ENCODE measurements at regions not wholly inside any gene's neighbourhood (a gene's known extent, or its start where the extent isn't known, plus 50 kb on each side); places are given as distances from the start of the nearest gene placed in this dataset.
"Not testable (repeated sequence)": the region's sequence is repeated elsewhere in the genome, so short reads cannot be mapped to it uniquely, and the experiment has no call there.

GRCh38 chr3:164352991-164353390 lies 725.3 kb downstream of the SI start:
- Mint-ChIP-seq H3K4me1 (no peaks in the 10 kb centered on the region), H3K27me3 (ENCODE audit: low read depth in 3 of 3) (no peaks in the 10 kb centered on the region), H3K27ac (no peak overlapping the region), H3K36me3 (no peaks in the 10 kb centered on the region), H3K9me3 (peaks cover 0 to 2% (median 0%) of the 10 kb centered on the region in 7 donors), H3K4me3 (no peak overlapping the region)
- Histone ChIP-seq H3K4me2 (replicated peaks; ENCODE audit: extremely low read depth, low read length, poor library complexity, severe bottlenecking) (no peak overlapping the region), H3K4me3 (replicated peaks in 1 of 3; ENCODE audit: low read depth in 2 of 3, low read length in 3 of 3) (no peak overlapping the region), H3K36me3 (replicated peaks in 1 of 2; ENCODE audit: control insufficient read depth in 1 of 2, insufficient read depth in 2 of 2, low read length in 2 of 2) (no peaks in the 10 kb centered on the region), H3K9ac (ENCODE audit: insufficient read depth, low read length, poor library complexity, severe bottlenecking) (no peak overlapping the region), H3K27me3 (ENCODE audit: control insufficient read depth in 2 of 2, insufficient read depth in 2 of 2, low read length in 2 of 2) (no peaks in the 10 kb centered on the region), H4K20me1 (ENCODE audit: insufficient read depth, low read length) (no peaks in the 10 kb centered on the region), H3K27ac (ENCODE audit: low read depth in 1 of 2, low read length in 2 of 2) (no peak overlapping the region), H3K4me1 (ENCODE audit: control insufficient read depth in 1 of 2, insufficient read depth in 2 of 2, low read length in 2 of 2) (no peaks in the 10 kb centered on the region), H2AFZ (ENCODE audit: insufficient read depth, low read depth, low read length, poor library complexity, severe bottlenecking) (no peak overlapping the region), H3K9me3 (replicated peaks in 1 of 2; ENCODE audit: control insufficient read depth in 1 of 2, insufficient read depth in 1 of 2, low read length in 2 of 2) (no peaks in the 10 kb centered on the region), H3K79me2 (ENCODE audit: insufficient read depth, low read length) (no peaks in the 10 kb centered on the region)
- DNase-seq, result no peak
- intact Hi-C loops (cut with micrococcal nuclease), result no loop called here
- TF ChIP-seq, protein P1, sequence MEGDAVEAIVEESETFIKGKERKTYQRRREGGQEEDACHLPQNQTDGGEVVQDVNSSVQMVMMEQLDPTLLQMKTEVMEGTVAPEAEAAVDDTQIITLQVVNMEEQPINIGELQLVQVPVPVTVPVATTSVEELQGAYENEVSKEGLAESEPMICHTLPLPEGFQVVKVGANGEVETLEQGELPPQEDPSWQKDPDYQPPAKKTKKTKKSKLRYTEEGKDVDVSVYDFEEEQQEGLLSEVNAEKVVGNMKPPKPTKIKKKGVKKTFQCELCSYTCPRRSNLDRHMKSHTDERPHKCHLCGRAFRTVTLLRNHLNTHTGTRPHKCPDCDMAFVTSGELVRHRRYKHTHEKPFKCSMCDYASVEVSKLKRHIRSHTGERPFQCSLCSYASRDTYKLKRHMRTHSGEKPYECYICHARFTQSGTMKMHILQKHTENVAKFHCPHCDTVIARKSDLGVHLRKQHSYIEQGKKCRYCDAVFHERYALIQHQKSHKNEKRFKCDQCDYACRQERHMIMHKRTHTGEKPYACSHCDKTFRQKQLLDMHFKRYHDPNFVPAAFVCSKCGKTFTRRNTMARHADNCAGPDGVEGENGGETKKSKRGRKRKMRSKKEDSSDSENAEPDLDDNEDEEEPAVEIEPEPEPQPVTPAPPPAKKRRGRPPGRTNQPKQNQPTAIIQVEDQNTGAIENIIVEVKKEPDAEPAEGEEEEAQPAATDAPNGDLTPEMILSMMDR (IDR thresholded peaks at IDR 0.05), result no peak

GRCh38 chr3:164351131-164351530 lies 727.2 kb downstream of the SI start:
- no peak overlapping the region for H3K4me3 ChIP-seq (replicated peaks in 1 of 3; ENCODE audit: low read depth in 2 of 3, low read length in 3 of 3)
- DNase-seq, result no peak
- TF ChIP-seq, protein P1 (IDR thresholded peaks at IDR 0.05), result no peak
- Mint-ChIP-seq H3K4me3 (no peak overlapping the region), H3K27me3 (ENCODE audit: low read depth in 3 of 3) (peaks cover 0 to 1% (median 0%) of the 10 kb centered on the region in 3 donors), H3K27ac (no peak overlapping the region), H3K4me1 (no peaks in the 10 kb centered on the region), H3K9me3 (peaks cover 0 to 8% (median 4%) of the 10 kb centered on the region in 7 donors), H3K36me3 (no peaks in the 10 kb centered on the region)
- intact Hi-C loops (cut with micrococcal nuclease), result no loop called here
- no peaks in the 10 kb centered on the region for H3K27me3 ChIP-seq (ENCODE audit: control insufficient read depth in 2 of 2, insufficient read depth in 2 of 2, low read length in 2 of 2)
- no peak overlapping the region for H3K27ac ChIP-seq (ENCODE audit: low read depth in 1 of 2, low read length in 2 of 2)
- no peaks in the 10 kb centered on the region for H3K4me1 ChIP-seq (ENCODE audit: control insufficient read depth in 1 of 2, insufficient read depth in 2 of 2, low read length in 2 of 2)
- H4K20me1 ChIP-seq (ENCODE audit: insufficient read depth, low read length), result no peaks in the 10 kb centered on the region
- H3K79me2 ChIP-seq (ENCODE audit: insufficient read depth, low read length), result no peaks in the 10 kb centered on the region
- no peaks in the 10 kb centered on the region for H3K9me3 ChIP-seq (replicated peaks in 1 of 2; ENCODE audit: control insufficient read depth in 1 of 2, insufficient read depth in 1 of 2, low read length in 2 of 2)
- no peak overlapping the region for H3K9ac ChIP-seq (ENCODE audit: insufficient read depth, low read length, poor library complexity, severe bottlenecking)
- no peak overlapping the region for H2AFZ ChIP-seq (ENCODE audit: insufficient read depth, low read depth, low read length, poor library complexity, severe bottlenecking)
- no peak overlapping the region for H3K4me2 ChIP-seq (replicated peaks; ENCODE audit: extremely low read depth, low read length, poor library complexity, severe bottlenecking)
- H3K36me3 ChIP-seq (replicated peaks in 1 of 2; ENCODE audit: control insufficient read depth in 1 of 2, insufficient read depth in 2 of 2, low read length in 2 of 2), result no peaks in the 10 kb centered on the region

GRCh38 chr3:164342206-164342605 lies 736.1 kb downstream of the SI start:
- H3K79me2 ChIP-seq (ENCODE audit: insufficient read depth, low read length); H3K4me3 ChIP-seq (replicated peaks in 1 of 3; ENCODE audit: low read depth in 2 of 3, low read length in 3 of 3); H3K4me1 ChIP-seq (ENCODE audit: control insufficient read depth in 1 of 2, insufficient read depth in 2 of 2, low read length in 2 of 2); H3K36me3 Mint-ChIP-seq; H3K27me3 ChIP-seq (ENCODE audit: control insufficient read depth in 2 of 2, insufficient read depth in 2 of 2, low read length in 2 of 2); H4K20me1 ChIP-seq (ENCODE audit: insufficient read depth, low read length); DNase-seq; H3K4me1 Mint-ChIP-seq; H3K4me2 ChIP-seq (replicated peaks; ENCODE audit: extremely low read depth, low read length, poor library complexity, severe bottlenecking); H3K36me3 ChIP-seq (replicated peaks in 1 of 2; ENCODE audit: control insufficient read depth in 1 of 2, insufficient read depth in 2 of 2, low read length in 2 of 2); H3K27me3 Mint-ChIP-seq (ENCODE audit: low read depth in 3 of 3); H3K9ac ChIP-seq (ENCODE audit: insufficient read depth, low read length, poor library complexity, severe bottlenecking); H3K4me3 Mint-ChIP-seq; H2AFZ ChIP-seq (ENCODE audit: insufficient read depth, low read depth, low read length, poor library complexity, severe bottlenecking); H3K27ac ChIP-seq (ENCODE audit: low read depth in 1 of 2, low read length in 2 of 2); intact Hi-C loops (cut with micrococcal nuclease); H3K27ac Mint-ChIP-seq: not testable (repeated sequence)
- H3K9me3 Mint-ChIP-seq, result peaks cover 7 to 34% (median 12%) of the 10 kb centered on the region in 7 donors
- peaks cover 20 to 28% of the 10 kb centered on the region in 2 donors for H3K9me3 ChIP-seq (replicated peaks in 1 of 2; ENCODE audit: control insufficient read depth in 1 of 2, insufficient read depth in 1 of 2, low read length in 2 of 2)
- WGBS (ENCODE audit: insufficient coverage), result 71% methylated on average over 1 of the region's 5 CpGs

All from CD14-positive monocyte (primary cell).